Mesenteric fat pad (tissue), 1 donor: ENCODE measurements at regions not wholly inside any gene's neighbourhood (a gene's known extent, or its start where the extent isn't known, plus 50 kb on each side); places are given as distances from the start of the nearest gene placed in this dataset.
A peak's percentile ranks its signal among the peaks of the same experiment; 100 is the strongest.
"Not testable (repeated sequence)": the region's sequence is repeated elsewhere in the genome, so short reads cannot be mapped to it uniquely, and the experiment has no call there.

ENCODE experiments used
- DNase-seq: peaks from one replicate; pipeline ENCODE4 v3.0.0-alpha.2; 2020; ENCODE audit warnings: low spot score
- donor health status: DM: yes; HTN: yes; CAD: no.

DNA sequence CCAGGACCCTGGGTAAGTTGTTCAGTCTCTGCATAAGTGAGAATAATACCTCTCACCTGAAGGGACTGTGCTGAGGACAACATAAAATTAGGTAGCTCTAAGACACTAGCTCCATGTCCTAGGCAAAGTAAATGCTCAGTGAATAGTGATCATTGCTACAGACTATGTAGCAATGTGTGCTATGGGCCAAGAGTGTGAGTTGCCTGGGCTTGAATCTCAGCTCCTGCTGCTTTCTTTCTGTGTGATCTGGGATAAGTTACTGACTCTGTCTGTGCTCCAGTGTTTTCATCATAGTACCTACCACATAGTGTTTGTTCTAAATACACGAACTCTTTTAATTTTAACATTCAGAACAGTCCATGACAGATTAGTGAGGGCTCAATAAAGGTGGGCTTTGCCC lies 81.1 kb upstream of the MFGE8 start:
- DNase-seq, result no peak

- DNase-seq, result no peak
Observed at GRCh38 chr15:88995449-88995848, 82.3 kb upstream of the MFGE8 start.

DNA sequence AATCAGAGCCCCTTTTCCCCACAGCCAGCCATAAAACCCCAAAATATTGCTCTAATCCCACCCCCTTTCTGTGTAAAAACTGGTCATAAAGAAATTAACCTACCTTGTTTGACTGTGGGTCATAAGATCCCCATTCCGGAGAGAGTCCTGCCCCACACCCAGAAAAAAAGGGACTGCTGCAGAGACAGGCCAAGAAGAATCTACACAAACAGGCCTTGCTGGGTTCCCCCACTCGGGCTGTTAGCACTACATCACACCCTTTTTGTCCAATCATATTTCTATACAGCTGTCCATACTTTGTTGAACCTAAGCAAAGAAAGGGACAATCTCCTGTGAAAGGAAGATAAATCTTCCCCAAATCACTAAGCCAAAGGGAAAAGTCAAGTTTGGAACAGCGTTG lies 84.4 kb upstream of the MFGE8 start:
- no peak for DNase-seq

DNA sequence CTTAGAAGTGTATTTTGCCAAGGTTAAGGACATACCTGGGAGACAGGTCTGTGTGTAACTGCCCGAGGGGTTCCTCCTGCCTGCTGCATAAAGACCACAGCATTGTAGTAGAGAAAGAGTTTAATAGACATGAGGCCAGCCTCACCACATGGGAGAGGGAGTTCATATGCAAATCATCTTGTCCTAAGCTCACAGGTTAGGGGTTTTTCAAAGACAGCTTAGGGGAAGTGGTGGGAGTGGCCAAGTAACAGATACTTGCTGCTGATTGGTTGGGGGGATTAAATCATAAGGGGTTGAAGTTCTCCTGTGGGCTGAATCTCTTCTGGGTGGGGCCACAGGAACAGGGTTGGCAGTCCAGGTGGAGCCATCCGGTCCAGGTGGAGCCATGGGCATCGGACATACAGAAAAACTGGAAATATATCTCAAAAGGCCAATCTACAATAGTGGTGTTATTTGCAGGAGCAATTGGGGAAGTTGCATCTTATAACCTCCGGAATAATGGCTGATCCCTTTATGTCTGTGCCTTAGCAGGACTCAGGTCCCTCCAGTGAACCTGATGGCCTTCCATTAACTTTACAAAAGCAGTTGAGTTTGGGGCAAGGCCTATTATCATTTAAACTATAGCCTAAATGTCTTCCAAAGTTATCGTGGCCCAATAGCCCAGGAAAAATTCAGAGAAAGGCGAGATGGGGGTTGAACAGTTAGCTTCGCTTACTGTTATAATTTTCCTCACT lies 86.0 kb upstream of the MFGE8 start:
- DNase-seq, result no peak

DNA sequence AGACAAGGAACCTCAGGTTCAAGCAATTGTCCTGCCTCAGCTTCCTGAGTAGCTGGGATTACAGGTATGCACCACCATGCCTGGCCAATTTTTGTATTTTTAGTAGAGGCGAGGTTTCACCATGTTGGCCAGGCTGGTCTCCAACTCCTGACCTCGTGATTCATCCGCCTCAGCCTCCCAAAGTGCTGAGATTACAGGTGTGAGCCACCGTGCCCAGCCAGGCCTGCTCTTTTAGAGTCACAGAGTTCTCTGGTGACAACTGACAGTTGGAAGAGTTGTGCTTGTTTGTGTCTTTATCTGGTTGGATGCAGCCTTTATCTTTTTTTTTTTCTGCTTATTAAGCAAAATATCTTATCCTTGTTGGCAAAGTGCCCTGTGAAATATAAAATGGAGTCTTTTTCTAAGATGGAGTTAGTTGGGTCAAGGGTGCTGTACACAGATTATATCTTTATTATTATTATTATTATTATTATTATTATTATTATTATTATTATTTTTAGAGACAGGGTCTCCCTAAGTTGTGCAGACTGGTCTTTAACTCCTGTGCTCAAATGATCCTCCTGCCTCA lies 86.5 kb upstream of the ABHD2 start:
- DNase-seq, result not testable (repeated sequence)

DNA sequence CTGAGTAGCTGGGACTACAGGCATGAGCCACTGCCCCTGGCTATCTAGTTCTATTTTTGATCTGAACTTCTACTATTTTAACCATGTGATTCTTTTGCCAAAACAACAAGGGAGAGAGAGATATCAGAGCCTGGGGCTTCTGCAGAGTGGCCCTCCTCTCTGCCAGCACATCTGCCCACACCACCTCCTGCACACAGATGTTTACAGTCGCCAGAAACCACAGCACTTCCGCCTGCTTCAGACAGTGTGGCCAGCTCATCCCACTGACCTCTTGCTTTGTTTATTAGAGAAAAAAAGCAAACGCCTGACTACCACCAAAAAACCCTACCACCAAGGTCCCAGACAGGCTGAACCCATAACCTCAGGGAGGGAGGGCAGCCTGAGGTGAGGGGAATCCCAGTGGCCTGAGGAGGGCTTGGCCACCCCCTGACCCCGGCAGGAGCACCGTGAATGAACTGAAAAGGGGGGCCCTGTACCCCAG lies 85.9 kb upstream of the ABHD2 start:
- no peak for DNase-seq

DNA sequence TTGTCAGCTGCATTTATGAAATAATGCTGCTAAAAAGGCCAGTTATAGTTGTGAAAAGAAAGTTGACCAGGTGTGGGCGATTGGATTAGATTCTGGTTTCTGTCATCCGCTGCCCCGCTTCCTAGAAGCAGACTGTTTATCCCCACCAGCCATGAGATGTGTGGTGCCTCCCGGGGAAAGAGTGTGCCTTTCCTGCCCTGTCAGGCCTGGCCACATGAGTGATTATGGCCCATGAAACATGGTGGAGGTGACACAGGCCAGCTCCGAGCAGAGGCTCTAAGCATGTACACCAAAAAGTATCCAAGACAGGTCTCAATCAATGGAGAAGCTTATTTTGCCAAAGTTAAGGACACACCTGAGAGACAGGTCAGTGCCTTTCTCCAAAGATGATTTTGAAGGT lies 85.4 kb upstream of the ABHD2 start:
- no peak for DNase-seq

- no peak for DNase-seq
Observed at GRCh38 chr15:89003865-89004725, 84.2 kb upstream of the ABHD2 start.

GRCh38 chr15:89004726-89005030 lies 83.6 kb upstream of the ABHD2 start:
- no peak for DNase-seq

DNA sequence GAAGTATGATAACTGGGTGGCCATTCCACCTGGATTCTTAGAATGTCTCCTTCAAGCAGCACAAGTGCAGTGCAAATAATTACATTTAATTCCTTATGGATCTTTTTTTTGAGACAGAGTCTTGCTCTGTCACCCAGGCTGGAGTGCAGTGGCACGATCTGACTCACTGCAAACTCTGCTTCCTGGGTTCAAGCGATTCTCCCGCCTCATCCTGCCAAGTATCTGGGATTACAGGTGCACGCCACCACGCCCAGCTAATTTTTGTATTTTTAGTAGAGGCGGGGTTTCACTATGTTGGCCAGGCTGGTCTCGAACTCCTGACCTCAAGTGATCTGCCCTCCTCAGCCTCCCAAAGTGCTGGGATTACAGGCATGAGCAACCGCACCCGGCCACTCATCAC lies 80.7 kb upstream of the ABHD2 start:
- peak; percentile 76 for DNase-seq

- DNase-seq, result no peak
Observed at GRCh38 chr15:89007989-89008388, 80.3 kb upstream of the ABHD2 start.

DNA sequence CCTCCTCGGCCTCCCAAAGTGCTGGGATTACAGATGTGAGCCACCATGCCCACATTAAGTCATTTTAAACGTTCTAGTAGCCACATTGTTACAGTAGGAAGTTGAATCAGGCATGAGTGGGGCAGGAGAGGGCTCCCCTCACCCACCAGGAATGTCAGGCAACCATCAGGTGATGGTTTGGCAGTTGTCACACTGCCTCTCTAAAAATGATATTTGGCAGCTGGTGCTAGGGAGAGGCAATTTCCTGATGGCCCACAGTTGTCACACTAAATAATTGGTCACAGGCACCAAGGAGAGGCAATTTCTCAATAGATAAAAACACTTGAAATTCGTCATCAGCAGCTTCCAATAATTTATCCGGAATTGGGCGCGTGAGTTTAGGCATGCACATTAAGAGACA lies 79.2 kb upstream of the ABHD2 start:
- DNase-seq, result peak; percentile 18

- DNase-seq, result no peak
Observed at GRCh38 chr15:89015412-89016097, 72.7 kb upstream of the ABHD2 start.

- peak; percentile 67 for DNase-seq
Observed at GRCh38 chr15:89016549-89017041, 71.7 kb upstream of the ABHD2 start.

DNA sequence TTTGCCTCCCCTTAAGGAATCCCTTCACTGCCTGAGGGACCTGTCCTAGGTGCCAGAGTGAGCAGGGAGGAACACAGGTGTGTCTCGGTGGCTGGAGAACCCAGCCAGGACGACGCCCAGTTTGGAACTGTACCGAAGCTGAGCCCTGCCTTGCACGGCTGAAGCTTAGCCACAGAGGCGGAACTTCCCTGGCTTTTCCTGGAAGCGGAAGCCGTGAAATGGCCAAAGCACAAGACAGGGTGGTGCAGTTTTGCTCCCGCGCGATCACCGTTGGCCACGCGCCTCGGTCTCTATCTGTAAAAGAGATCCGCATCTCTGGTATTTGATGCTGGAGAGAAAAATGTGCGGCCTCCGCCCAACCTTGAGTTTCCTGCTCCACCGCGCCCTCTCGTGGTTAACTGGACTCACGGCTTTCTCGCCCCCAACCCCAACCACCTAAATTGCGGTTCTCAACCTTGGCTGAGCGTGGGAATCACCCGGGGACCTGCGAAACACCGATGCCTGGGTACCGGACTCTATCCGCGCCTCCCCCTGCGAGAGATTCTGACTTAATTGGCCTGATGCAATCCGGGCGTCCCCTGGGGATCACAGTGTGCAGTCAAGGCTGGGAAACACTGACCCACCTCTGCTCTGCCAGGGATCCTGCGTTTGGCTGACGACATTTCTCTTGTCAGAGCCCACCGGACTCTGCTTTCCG lies 70.7 kb upstream of the ABHD2 start:
- peak; percentile 92 for DNase-seq

DNA sequence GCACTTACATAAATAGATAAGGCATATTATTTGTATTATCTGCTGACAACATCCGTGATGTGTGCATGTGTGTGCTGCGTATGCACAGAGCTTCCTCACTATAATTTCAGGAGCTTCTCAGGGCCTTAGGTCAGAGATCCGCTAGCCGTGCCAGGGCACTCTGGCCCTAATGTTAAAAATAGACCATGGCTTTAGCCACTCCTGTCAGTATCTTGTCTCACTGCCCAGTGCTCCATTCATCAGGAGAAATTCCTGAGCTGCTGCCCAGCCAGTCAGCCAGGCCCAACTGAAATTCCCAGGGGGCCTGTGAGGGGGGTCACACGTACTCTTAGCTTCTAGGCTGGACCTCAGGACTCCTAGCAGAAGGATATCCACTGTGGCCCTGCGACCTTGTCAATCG lies 70.0 kb upstream of the ABHD2 start:
- DNase-seq, result peak; percentile 87

- DNase-seq, result no peak
Observed at GRCh38 chr15:89019436-89019835, 68.8 kb upstream of the ABHD2 start.

DNA sequence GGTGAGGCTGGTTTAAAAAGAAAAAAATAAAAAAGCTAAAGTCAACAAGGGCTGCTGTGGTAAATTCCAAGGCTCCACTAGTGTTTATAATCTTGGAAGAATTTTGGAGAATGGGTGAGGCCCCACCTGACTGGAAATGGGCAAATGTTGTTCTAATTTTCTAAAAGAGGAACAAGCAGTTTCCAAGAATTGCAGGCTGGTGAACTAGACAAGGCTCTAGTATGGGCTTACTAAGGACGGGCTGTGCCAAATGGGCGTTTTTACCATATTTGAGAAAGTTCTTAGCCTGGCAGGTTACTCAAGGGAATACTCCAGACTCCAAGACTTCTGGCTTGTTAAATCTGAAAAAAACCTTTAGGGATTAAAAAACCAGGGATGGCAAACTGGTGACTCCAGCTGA lies 67.0 kb upstream of the ABHD2 start:
- no peak for DNase-seq

- not testable (repeated sequence) for DNase-seq
Observed at GRCh38 chr15:89021886-89022285, 66.4 kb upstream of the ABHD2 start.

DNA sequence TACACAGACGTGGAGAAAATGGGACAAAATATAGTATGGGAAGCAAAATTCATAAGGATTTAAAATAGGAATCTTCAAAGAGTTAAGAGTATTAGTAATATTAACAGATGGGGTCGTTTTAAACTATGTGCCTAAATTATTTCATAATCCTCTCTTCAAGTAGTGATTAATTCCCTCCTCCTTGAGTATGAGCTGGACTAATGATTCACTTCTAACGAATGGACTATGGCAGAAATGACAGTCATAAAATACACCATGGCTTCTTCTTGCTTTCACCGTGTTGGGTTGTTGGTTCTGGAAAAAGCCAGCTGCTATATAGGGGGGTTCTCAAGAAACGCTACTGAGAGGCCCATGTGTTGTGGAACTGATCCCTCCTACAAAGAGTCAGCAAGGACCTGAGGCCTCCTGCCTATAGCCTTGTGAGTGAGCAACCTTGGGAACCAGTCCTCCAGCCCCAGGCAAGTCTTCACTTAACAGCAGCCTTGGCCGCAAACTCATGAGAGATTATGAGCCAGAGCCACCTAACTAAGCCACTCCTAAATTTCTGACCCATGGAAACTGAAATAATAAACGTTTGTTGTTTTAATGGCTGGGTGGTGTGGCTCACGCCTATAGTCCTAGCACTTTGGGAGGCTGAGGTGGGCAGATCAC lies 64.8 kb upstream of the ABHD2 start:
- peak; percentile 53 for DNase-seq
